Activated B cell treated with CpG ODN at 0.5 μM for 24 hours (primary cell): ENCODE measurements at regions not wholly inside any gene's neighbourhood (a gene's known extent, or its start where the extent isn't known, plus 50 kb on each side); places are given as distances from the start of the nearest gene placed in this dataset.

Source experiments
- ATAC-seq: fragments of 200-7000 bp; cut with Tn5 transposase; one replicate; pipeline ENCODE4 v1.10.0; 2021; ENCODE audit warnings: low read depth, mild to moderate bottlenecking, moderate library complexity
- CTCF ChIA-PET: fragments of 350-600 bp; sonication (Branson Sonifier 250); formaldehyde crosslinking; loops from one replicate; lab custom pipeline; 2021; ENCODE audit warnings: antibody characterized with exemption; lab: Charles Lee
- POLR2A ChIA-PET: fragments of 350-600 bp; sonication (Branson Sonifier 250); formaldehyde crosslinking; loops from one replicate; lab custom pipeline; 2021; ENCODE audit warnings: antibody characterized with exemption; lab: Charles Lee
- DNase-seq: peaks from one replicate; pipeline ENCODE4 v3.0.0; 2022
- H3K27ac Mint-ChIP-seq: one replicate; pipeline ENCODE4 v1.8.0; 2020; ENCODE audit warnings: mixed read lengths
- H3K27me3 Mint-ChIP-seq: one replicate; pipeline ENCODE4 v1.8.0; 2021; ENCODE audit warnings: mixed read lengths
- H3K36me3 Mint-ChIP-seq: one replicate; pipeline ENCODE4 v1.8.0; 2021; ENCODE audit warnings: low read depth, mixed read lengths
- H3K4me1 Mint-ChIP-seq: one replicate; pipeline ENCODE4 v1.8.0; 2021; ENCODE audit warnings: mixed read lengths
- H3K4me3 Mint-ChIP-seq: one replicate; pipeline ENCODE4 v1.8.0; 2020; ENCODE audit warnings: mild to moderate bottlenecking, mixed read lengths
- H3K9me3 Mint-ChIP-seq: one replicate; pipeline ENCODE4 v1.8.0; 2020; ENCODE audit warnings: mixed read lengths
- CTCF ChIP-seq: fragments of 200-600 bp; IDR thresholded peaks from one replicate; pipeline ENCODE4 v1.8.0; 2022; ENCODE audit warnings: antibody characterized with exemption, mild to moderate bottlenecking
- intact Hi-C: fragments of 100-400 bp; cut with micrococcal nuclease; formaldehyde crosslinking; loops from one replicate; pipeline ENCODE4 v1.15.1; 2024

GRCh38 chr6:95084867-95085266, 492.5 kb upstream of the MANEA start:
- H3K4me3 Mint-ChIP-seq = no peak overlapping the region
- no peak for TF ChIP-seq CTCF
- no peaks in the 10 kb centered on the region for H3K27me3 Mint-ChIP-seq
- DNase-seq = no peak
- no peaks in the 10 kb centered on the region for H3K4me1 Mint-ChIP-seq
- intact Hi-C loops = no loop called here
- POLR2A ChIA-PET = no interaction called here
- no peak overlapping the region for H3K27ac Mint-ChIP-seq
- no peaks in the 10 kb centered on the region for H3K36me3 Mint-ChIP-seq
- CTCF ChIA-PET = interaction anchor here (0.9 kb wide), 1 partner anchor 16 kb away, joined by 3 read pairs; no protein-coding TSS in a partner anchor
- no peaks in the 10 kb centered on the region for H3K9me3 Mint-ChIP-seq
- no peak for ATAC-seq

- ChIA-PET CTCF (no interaction called here), POLR2A (no interaction called here)
- ATAC-seq (no peak), DNase-seq (no peak)
- no peak overlapping the region for H3K4me3 Mint-ChIP-seq
- no peaks in the 10 kb centered on the region for H3K9me3 Mint-ChIP-seq
- no peaks in the 10 kb centered on the region for H3K27me3 Mint-ChIP-seq
- intact Hi-C loops = no loop called here
- H3K36me3 Mint-ChIP-seq = no peaks in the 10 kb centered on the region
- H3K27ac Mint-ChIP-seq = no peak overlapping the region
- no peak for TF ChIP-seq CTCF
- H3K4me1 Mint-ChIP-seq = no peaks in the 10 kb centered on the region
Observed at GRCh38 chr6:95087394-95088097, 489.8 kb upstream of the MANEA start.

GRCh38 chr6:95091823-95092436, 485.4 kb upstream of the MANEA start:
- Mint-ChIP-seq H3K27ac (no peak overlapping the region), H3K4me1 (no peaks in the 10 kb centered on the region), H3K9me3 (no peaks in the 10 kb centered on the region), H3K36me3 (no peaks in the 10 kb centered on the region), H3K27me3 (no peaks in the 10 kb centered on the region), H3K4me3 (no peak overlapping the region)
- TF ChIP-seq CTCF = no peak
- no peak for ATAC-seq
- intact Hi-C loops = no loop called here
- no peak for DNase-seq
- CTCF ChIA-PET = interaction anchor here (1.3 kb wide), 1 partner anchor 12 kb away, joined by 3 read pairs; no protein-coding TSS in a partner anchor
- POLR2A ChIA-PET = no interaction called here

GRCh38 chr6:95093154-95093553, 484.2 kb upstream of the MANEA start:
- no peak overlapping the region for H3K27ac Mint-ChIP-seq
- no peak for TF ChIP-seq CTCF
- no peaks in the 10 kb centered on the region for H3K4me1 Mint-ChIP-seq
- no peaks in the 10 kb centered on the region for H3K27me3 Mint-ChIP-seq
- H3K9me3 Mint-ChIP-seq = no peaks in the 10 kb centered on the region
- no peak for DNase-seq
- ChIA-PET POLR2A (no interaction called here), CTCF (no interaction called here)
- intact Hi-C loops = no loop called here
- ATAC-seq = no peak
- H3K36me3 Mint-ChIP-seq = no peaks in the 10 kb centered on the region
- H3K4me3 Mint-ChIP-seq = no peak overlapping the region

GRCh38 chr6:95094751-95095663, 482.3 kb upstream of the MANEA start:
- Mint-ChIP-seq H3K9me3 (no peaks in the 10 kb centered on the region), H3K27ac (no peak overlapping the region), H3K27me3 (no peaks in the 10 kb centered on the region), H3K36me3 (no peaks in the 10 kb centered on the region), H3K4me1 (no peaks in the 10 kb centered on the region), H3K4me3 (no peak overlapping the region)
- CTCF ChIA-PET = no interaction called here
- no peak for ATAC-seq
- intact Hi-C loops = no loop called here
- TF ChIP-seq CTCF = no peak
- POLR2A ChIA-PET = no interaction called here
- no peak for DNase-seq
